SK-N-MC (cell line): ENCODE measurements at regions not wholly inside any gene's neighbourhood (a gene's known extent, or its start where the extent isn't known, plus 50 kb on each side); places are given as distances from the start of the nearest gene placed in this dataset.

Source experiments
- EZH2 ChIP-seq: fragments of 200-600 bp; sonication (generic); IDR thresholded peaks from one replicate; pipeline ENCODE4 v1.6.1; 2017; ENCODE audit warnings: antibody characterized with exemption
- FOXP2 ChIP-seq: optimal IDR thresholded peaks from 2 replicates; pipeline ENCODE3; 2011; ENCODE audit warnings: mild to moderate bottlenecking, moderate library complexity; ENCODE audit not compliant: insufficient read depth; ENCODE audit errors: extremely low read length, control extremely low read depth
- POLR2AphosphoS5 ChIP-seq: IDR thresholded peaks from 2 replicates; pipeline ENCODE4 v1.6.1; 2012; ENCODE audit warnings: mild to moderate bottlenecking, low read depth, low read length, borderline replicate concordance

DNA sequence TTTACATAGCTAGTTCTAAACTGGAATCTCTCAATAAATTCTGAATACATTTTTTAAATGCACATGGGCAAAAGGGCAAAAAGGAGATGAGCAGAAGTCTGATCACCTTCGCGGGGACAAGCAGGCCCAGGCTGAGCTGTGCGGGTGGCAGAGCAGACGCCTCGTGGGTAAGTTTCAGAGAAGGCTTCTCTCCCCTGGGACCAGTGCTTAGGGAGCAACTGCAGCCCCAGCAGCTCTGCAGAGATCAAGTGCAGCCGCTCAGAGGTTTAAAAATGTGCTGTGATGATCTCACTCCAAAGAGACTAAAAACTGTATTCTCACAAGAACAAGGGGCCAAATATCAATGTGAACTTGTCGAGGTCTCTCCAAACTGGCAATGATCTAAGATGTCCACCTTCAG, 264.3 kb upstream of the RNF32 start:
- TF ChIP-seq EZH2 (no peak), POLR2AphosphoS5 (no peak), FOXP2 (no peak)
